ENCODE measurements at regions not wholly inside any gene's neighbourhood (a gene's known extent, or its start where the extent isn't known, plus 50 kb on each side); places are given as distances from the start of the nearest gene placed in this dataset.

GRCh38 chr17:74015316-74015715 is 188.2 kb upstream of the RPL38 start:
- peaks cover 3% of the 10 kb centered on the region for H3K9me3 Mint-ChIP-seq
- TF ChIP-seq, protein P1, sequence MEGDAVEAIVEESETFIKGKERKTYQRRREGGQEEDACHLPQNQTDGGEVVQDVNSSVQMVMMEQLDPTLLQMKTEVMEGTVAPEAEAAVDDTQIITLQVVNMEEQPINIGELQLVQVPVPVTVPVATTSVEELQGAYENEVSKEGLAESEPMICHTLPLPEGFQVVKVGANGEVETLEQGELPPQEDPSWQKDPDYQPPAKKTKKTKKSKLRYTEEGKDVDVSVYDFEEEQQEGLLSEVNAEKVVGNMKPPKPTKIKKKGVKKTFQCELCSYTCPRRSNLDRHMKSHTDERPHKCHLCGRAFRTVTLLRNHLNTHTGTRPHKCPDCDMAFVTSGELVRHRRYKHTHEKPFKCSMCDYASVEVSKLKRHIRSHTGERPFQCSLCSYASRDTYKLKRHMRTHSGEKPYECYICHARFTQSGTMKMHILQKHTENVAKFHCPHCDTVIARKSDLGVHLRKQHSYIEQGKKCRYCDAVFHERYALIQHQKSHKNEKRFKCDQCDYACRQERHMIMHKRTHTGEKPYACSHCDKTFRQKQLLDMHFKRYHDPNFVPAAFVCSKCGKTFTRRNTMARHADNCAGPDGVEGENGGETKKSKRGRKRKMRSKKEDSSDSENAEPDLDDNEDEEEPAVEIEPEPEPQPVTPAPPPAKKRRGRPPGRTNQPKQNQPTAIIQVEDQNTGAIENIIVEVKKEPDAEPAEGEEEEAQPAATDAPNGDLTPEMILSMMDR (IDR thresholded peaks at IDR 0.05; ENCODE audit: unreplicated experiment): no peak
- H3K27ac Mint-ChIP-seq: no peak overlapping the region
- no peaks in the 10 kb centered on the region for H3K36me3 Mint-ChIP-seq
- peaks cover 46% of the 10 kb centered on the region for H3K27me3 Mint-ChIP-seq (ENCODE audit: low read depth)
- H3K4me1 Mint-ChIP-seq: peaks cover 15% of the 10 kb centered on the region
- DNase-seq (ENCODE audit: low spot score in 2 of 2, unreplicated experiment in 2 of 2): no peak
- H3K4me3 Mint-ChIP-seq: no peak overlapping the region

DNA sequence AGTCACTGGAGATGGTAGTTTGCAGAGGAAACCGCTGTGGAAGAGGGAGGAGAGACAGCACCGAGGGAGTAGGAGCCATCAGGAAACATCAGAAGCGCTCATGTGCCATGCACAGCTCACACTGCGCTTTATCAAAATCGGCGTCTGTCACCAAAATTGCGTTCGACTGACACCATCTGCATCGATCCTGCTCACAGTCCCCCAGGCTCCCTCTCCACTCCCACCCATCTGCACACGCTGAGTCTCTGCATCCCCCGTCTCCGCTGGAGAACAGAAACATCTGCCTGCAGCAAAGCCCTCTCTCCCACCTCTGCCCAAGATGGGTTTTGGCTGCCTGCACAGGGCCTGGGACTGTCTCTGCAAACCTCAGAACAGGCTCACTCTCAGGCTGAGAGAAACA is 187.5 kb upstream of the RPL38 start:
- no peak for DNase-seq (ENCODE audit: low spot score in 2 of 2, unreplicated experiment in 2 of 2)
- H3K27me3 Mint-ChIP-seq (ENCODE audit: low read depth): peaks cover 39% of the 10 kb centered on the region
- H3K27ac Mint-ChIP-seq: no peak overlapping the region
- peaks cover 15% of the 10 kb centered on the region for H3K4me1 Mint-ChIP-seq
- TF ChIP-seq, protein P1 (IDR thresholded peaks at IDR 0.05; ENCODE audit: unreplicated experiment): no peak
- H3K9me3 Mint-ChIP-seq: peaks cover 3% of the 10 kb centered on the region
- no peak overlapping the region for H3K4me3 Mint-ChIP-seq
- no peaks in the 10 kb centered on the region for H3K36me3 Mint-ChIP-seq

DNA sequence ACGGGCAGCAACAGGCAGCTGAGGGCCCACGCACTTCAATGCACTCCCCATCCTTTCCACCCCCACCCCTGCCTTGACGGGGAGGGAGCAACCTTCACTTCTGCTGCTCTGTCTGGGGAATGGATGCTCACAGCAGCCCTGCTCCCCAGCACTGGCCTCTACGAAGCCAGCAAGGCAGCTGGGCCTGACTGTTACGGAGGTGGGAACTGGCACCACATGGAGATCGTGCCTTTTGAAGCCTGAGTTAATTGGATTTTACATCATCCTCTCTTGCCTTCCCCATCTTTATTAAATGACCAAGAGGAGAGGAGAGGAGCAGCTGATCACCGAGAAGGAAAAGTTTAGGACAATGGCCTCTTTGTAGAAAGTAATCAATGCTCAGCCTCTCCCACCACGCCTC is 187.0 kb upstream of the RPL38 start:
- no peak for DNase-seq (ENCODE audit: low spot score in 2 of 2, unreplicated experiment in 2 of 2)
- peaks cover 3% of the 10 kb centered on the region for H3K9me3 Mint-ChIP-seq
- peaks cover 36% of the 10 kb centered on the region for H3K27me3 Mint-ChIP-seq (ENCODE audit: low read depth)
- no peak overlapping the region for H3K27ac Mint-ChIP-seq
- H3K4me1 Mint-ChIP-seq: peaks cover 15% of the 10 kb centered on the region
- H3K4me3 Mint-ChIP-seq: no peak overlapping the region
- TF ChIP-seq, protein P1 (IDR thresholded peaks at IDR 0.05; ENCODE audit: unreplicated experiment): no peak
- no peaks in the 10 kb centered on the region for H3K36me3 Mint-ChIP-seq

- Mint-ChIP-seq H3K4me1 (peaks cover 13% of the 10 kb centered on the region), H3K27me3 (ENCODE audit: low read depth) (peaks cover 31% of the 10 kb centered on the region), H3K36me3 (no peaks in the 10 kb centered on the region), H3K9me3 (peaks cover 3% of the 10 kb centered on the region), H3K27ac (no peak overlapping the region), H3K4me3 (no peak overlapping the region)
- no peak for DNase-seq (ENCODE audit: low spot score in 2 of 2, unreplicated experiment in 2 of 2)
- TF ChIP-seq, protein P1 (IDR thresholded peaks at IDR 0.05; ENCODE audit: unreplicated experiment): no peak
Measured at GRCh38 chr17:74017466-74017865, 186.0 kb upstream of the RPL38 start.

GRCh38 chr17:74018115-74018514 is 185.4 kb upstream of the RPL38 start:
- peaks cover 8% of the 10 kb centered on the region for H3K4me1 Mint-ChIP-seq
- H3K36me3 Mint-ChIP-seq: no peaks in the 10 kb centered on the region
- H3K4me3 Mint-ChIP-seq: no peak overlapping the region
- H3K27me3 Mint-ChIP-seq (ENCODE audit: low read depth): peaks cover 26% of the 10 kb centered on the region
- DNase-seq (ENCODE audit: low spot score in 2 of 2, unreplicated experiment in 2 of 2): no peak
- H3K9me3 Mint-ChIP-seq: peaks cover 3% of the 10 kb centered on the region
- TF ChIP-seq, protein P1 (IDR thresholded peaks at IDR 0.05; ENCODE audit: unreplicated experiment): no peak
- no peak overlapping the region for H3K27ac Mint-ChIP-seq

GRCh38 chr17:74019271-74019670 is 184.2 kb upstream of the RPL38 start:
- TF ChIP-seq, protein P1 (IDR thresholded peaks at IDR 0.05; ENCODE audit: unreplicated experiment): no peak
- Mint-ChIP-seq H3K27me3 (ENCODE audit: low read depth) (peaks cover 16% of the 10 kb centered on the region), H3K36me3 (no peaks in the 10 kb centered on the region), H3K4me3 (no peak overlapping the region), H3K27ac (no peak overlapping the region), H3K4me1 (no peaks in the 10 kb centered on the region), H3K9me3 (peaks cover 3% of the 10 kb centered on the region)
- no peak for DNase-seq (ENCODE audit: low spot score in 2 of 2, unreplicated experiment in 2 of 2)
